BJ (cell line): ENCODE measurements at regions not wholly inside any gene's neighbourhood (a gene's known extent, or its start where the extent isn't known, plus 50 kb on each side); places are given as distances from the start of the nearest gene placed in this dataset.

Source experiments
- CTCF ChIA-PET: fragments of 350-600 bp; formaldehyde crosslinking; extraction: SDS; loops from one replicate; lab custom pipeline; 2021; ENCODE audit warnings: antibody characterized with exemption, inconsistent platforms; lab: Yijun Ruan, JAX
- POLR2A ChIA-PET: fragments of 300-600 bp; sonication (Branson Sonifier 250); formaldehyde crosslinking; extraction: SDS; loops from one replicate; lab custom pipeline; 2021; ENCODE audit warnings: antibody characterized with exemption; lab: Charles Lee
- DNase-seq: peaks from one replicate; pipeline ENCODE4 v3.0.0-alpha.2; 2011; ENCODE audit warnings: low read depth
- H3K27me3 ChIP-seq: 2 replicates; pipeline ENCODE4 v1.6.0; 2011; ENCODE audit warnings: low read length; ENCODE audit not compliant: control insufficient read depth, insufficient read depth
- H3K36me3 ChIP-seq: 2 replicates; pipeline ENCODE4 v1.5.1; 2011; ENCODE audit warnings: low read length; ENCODE audit not compliant: control insufficient read depth, insufficient read depth
- H3K4me3 ChIP-seq: 2 replicates; pipeline ENCODE4 v1.5.1; 2011; ENCODE audit warnings: low read depth, mild to moderate bottlenecking, control low read depth, low read length
- TF ChIP-seq, protein P1 (sequence below): IDR thresholded peaks from 2 replicates; pipeline ENCODE4 v1.5.1; 2011; ENCODE audit warnings: low read depth, mild to moderate bottlenecking, control low read depth, inconsistent platforms, low read length, moderate library complexity; ENCODE audit not compliant: insufficient read depth

DNA sequence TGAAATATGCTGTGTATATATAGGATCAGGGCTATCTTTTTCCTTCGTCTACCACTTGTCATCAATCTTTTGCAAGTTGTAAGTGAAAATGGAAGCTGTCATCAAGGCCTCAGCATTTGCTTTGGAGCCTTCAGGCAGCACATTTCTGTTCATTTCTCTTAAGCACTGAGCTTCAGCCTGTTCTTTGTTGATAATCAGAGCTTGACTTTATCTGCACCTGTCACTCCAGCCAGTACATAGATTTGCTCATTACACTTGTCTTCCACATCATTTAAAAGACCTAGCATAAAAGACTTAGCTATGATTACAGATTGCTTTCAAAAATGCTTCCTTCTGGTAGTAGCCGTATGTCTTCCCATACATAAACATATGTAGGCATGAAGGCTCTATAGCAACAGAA, 189.8 kb upstream of the GRIK2 start:
- no peak overlapping the region for H3K4me3 ChIP-seq
- TF ChIP-seq, protein P1, sequence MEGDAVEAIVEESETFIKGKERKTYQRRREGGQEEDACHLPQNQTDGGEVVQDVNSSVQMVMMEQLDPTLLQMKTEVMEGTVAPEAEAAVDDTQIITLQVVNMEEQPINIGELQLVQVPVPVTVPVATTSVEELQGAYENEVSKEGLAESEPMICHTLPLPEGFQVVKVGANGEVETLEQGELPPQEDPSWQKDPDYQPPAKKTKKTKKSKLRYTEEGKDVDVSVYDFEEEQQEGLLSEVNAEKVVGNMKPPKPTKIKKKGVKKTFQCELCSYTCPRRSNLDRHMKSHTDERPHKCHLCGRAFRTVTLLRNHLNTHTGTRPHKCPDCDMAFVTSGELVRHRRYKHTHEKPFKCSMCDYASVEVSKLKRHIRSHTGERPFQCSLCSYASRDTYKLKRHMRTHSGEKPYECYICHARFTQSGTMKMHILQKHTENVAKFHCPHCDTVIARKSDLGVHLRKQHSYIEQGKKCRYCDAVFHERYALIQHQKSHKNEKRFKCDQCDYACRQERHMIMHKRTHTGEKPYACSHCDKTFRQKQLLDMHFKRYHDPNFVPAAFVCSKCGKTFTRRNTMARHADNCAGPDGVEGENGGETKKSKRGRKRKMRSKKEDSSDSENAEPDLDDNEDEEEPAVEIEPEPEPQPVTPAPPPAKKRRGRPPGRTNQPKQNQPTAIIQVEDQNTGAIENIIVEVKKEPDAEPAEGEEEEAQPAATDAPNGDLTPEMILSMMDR = no peak
- no peaks in the 10 kb centered on the region for H3K36me3 ChIP-seq
- no peak for DNase-seq
- ChIA-PET POLR2A (no interaction called here), CTCF (interaction anchor here (1.3 kb wide), 1 partner anchor 9 kb away, joined by 3 read pairs; no protein-coding TSS in a partner anchor)
- no peaks in the 10 kb centered on the region for H3K27me3 ChIP-seq

DNA sequence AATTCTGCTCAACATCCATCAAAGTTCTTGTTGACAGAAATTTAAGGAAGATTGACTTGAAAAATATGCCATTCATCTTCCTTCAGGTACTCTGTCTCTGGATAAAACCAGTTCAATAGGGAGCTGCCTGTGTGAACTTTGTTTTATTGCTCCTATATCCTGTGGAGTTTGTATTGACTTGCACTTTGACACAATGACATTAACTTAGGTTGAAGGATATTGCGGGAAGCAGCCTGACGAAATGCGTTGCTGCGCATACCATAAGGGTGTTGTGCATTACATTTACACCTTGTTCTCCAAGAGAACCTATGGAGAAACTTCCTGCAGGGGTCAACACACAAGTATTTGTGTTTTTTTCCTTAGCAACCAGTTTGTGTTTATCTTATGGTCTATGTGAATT, 185.4 kb upstream of the GRIK2 start:
- Histone ChIP-seq H3K4me3 (no peak overlapping the region), H3K36me3 (no peaks in the 10 kb centered on the region), H3K27me3 (no peaks in the 10 kb centered on the region)
- ChIA-PET CTCF (interaction anchor here (0.7 kb wide), 1 partner anchor 18 kb away, joined by 3 read pairs; no protein-coding TSS in a partner anchor), POLR2A (no interaction called here)
- no peak for DNase-seq
- TF ChIP-seq, protein P1 = no peak

GRCh38 chr6:101212640-101213039, 180.9 kb upstream of the GRIK2 start:
- Histone ChIP-seq H3K4me3 (no peak overlapping the region), H3K36me3 (no peaks in the 10 kb centered on the region), H3K27me3 (no peaks in the 10 kb centered on the region)
- TF ChIP-seq, protein P1 = no peak
- POLR2A ChIA-PET = no interaction called here
- CTCF ChIA-PET = interaction anchor here (1.3 kb wide), 1 partner anchor 9 kb away, joined by 3 read pairs; no protein-coding TSS in a partner anchor
- DNase-seq = no peak

GRCh38 chr6:101222007-101222406, 171.5 kb upstream of the GRIK2 start:
- POLR2A ChIA-PET = no interaction called here

DNA sequence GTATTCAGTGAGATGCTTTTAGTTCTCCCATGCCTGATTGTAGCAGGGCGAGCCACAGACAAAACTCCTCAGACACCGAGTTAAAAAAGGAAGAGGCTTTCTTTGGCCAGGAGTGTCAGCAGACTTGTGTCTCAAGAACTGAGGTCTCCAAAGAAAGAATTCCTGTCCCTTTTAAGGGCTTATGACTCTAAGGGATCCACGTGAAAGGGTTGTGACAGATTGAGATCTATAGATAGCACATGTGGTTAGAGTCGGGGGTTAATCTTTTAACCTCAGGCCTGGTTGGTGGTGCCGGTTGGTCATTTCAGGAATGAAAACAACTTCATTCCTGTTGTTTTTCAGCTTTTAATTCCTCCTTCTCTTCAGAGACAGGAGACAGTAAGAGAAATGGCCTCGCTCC, 168.8 kb upstream of the GRIK2 start:
- no peak for DNase-seq
- H3K36me3 ChIP-seq = no peaks in the 10 kb centered on the region
- H3K27me3 ChIP-seq = no peaks in the 10 kb centered on the region
- TF ChIP-seq, protein P1 = no peak
- ChIA-PET POLR2A (no interaction called here), CTCF (no interaction called here)
- H3K4me3 ChIP-seq = no peak overlapping the region

More at GRCh38 chr6:101222007-101222406, 171.5 kb upstream of the GRIK2 start:
- no peaks in the 10 kb centered on the region for H3K36me3 ChIP-seq
- DNase-seq = no peak
- no peak overlapping the region for H3K4me3 ChIP-seq
- CTCF ChIA-PET = interaction anchor here (1.5 kb wide), 1 partner anchor 11 kb away, joined by 4 read pairs; no protein-coding TSS in a partner anchor
- TF ChIP-seq, protein P1 = no peak
- H3K27me3 ChIP-seq = no peaks in the 10 kb centered on the region
